Activated CD4-positive, alpha-beta T cell treated with anti-CD3 and anti-CD28 coated beads, Interleukin-2, amount 50 U/mL, for 16 hours (primary cell): ENCODE measurements at regions not wholly inside any gene's neighbourhood (a gene's known extent, or its start where the extent isn't known, plus 50 kb on each side); places are given as distances from the start of the nearest gene placed in this dataset.
"Not testable (repeated sequence)": the region's sequence is repeated elsewhere in the genome, so short reads cannot be mapped to it uniquely, and the experiment has no call there.

Source experiments
- DNase-seq: peaks from one replicate; pipeline ENCODE4 v3.0.0-alpha.2; 2020

DNA sequence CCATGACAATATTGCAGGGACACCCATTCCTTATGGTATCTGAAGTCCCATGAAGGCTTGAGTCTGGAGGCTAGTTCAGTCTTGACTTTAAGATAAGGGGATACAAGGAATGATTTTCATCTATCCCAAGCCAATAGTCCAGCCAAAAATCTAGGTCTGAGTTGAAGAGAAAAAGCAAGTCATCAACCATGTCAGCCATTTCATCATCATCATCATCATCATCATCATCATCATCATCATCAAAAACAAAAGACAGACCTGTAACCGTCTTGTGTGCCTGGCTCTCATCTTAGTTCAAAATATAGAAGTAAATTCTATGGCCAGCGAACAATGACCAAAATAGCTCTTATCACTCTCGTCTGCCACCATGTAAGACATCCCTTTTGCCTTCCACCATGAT, 59.5 kb upstream of the FAM90A26 start:
- DNase-seq, result not testable (repeated sequence)

- not testable (repeated sequence) for DNase-seq
Measured at GRCh38 chr4:9103148-9103524, 67.1 kb upstream of the FAM90A26 start.

GRCh38 chr4:9102471-9103147, 67.6 kb upstream of the FAM90A26 start:
- DNase-seq, result not testable (repeated sequence)

- not testable (repeated sequence) for DNase-seq
Measured at GRCh38 chr4:9096330-9096729, 73.9 kb upstream of the FAM90A26 start.

- not testable (repeated sequence) for DNase-seq
Measured at GRCh38 chr4:9078796-9079195, 91.4 kb upstream of the FAM90A26 start.

DNA sequence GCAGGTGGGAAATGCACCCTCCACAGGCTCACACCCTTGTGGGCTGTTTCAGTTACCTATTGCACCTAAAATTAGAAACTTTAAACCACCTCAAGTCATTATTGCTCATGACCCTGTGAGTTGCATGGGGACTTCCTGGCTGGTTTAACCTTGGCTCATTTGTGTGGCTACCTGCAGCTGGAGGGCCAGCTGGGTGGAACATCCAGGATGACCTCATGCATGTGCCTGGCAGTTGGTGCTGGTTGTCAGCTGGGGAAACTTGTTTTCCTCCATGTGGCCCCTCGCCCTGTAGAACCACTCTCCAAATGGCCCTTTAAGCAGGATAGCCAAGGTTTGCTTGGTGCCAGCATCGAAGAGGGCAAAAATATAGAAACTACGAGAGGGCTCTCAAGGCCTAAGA, 93.2 kb upstream of the FAM90A26 start:
- not testable (repeated sequence) for DNase-seq

DNA sequence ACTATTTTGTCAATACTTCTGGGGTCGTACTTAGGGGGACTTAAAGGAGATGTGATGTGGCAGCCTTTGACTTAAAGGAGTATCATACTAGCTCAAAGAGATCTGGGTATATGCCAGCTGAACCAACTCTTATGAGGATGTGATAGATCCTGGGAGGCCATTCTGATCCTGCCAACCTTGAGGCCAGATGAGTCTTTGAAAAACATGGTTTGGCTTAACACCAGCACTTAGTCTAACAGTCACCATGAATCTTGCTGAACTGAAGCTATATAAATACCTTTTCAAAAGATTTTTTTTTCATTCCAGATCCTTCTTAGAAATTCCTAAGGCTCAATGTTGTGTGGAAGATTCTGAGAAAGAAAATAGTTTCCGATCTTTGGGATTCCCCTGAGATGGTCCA, 93.7 kb upstream of the FAM90A26 start:
- DNase-seq, result not testable (repeated sequence)

DNA sequence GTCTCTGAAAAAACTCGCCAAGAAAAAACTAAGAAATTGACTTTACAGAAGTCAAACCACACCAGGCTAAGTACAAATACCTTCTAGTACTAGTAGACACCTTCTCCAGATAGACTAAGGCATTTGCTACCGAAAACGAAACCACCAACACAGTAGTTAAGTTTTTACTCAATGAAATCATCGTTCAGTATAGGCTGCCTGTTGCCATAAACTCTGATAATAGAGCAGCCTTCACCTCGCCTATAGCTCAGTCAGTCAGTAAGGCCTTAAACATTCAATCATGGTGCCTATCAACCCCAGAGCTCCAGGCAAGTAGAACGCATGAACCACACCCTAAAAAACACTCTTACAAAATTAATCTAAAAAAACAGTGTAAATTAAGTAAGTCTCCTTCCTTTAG, 96.8 kb upstream of the FAM90A26 start:
- DNase-seq, result not testable (repeated sequence)

DNA sequence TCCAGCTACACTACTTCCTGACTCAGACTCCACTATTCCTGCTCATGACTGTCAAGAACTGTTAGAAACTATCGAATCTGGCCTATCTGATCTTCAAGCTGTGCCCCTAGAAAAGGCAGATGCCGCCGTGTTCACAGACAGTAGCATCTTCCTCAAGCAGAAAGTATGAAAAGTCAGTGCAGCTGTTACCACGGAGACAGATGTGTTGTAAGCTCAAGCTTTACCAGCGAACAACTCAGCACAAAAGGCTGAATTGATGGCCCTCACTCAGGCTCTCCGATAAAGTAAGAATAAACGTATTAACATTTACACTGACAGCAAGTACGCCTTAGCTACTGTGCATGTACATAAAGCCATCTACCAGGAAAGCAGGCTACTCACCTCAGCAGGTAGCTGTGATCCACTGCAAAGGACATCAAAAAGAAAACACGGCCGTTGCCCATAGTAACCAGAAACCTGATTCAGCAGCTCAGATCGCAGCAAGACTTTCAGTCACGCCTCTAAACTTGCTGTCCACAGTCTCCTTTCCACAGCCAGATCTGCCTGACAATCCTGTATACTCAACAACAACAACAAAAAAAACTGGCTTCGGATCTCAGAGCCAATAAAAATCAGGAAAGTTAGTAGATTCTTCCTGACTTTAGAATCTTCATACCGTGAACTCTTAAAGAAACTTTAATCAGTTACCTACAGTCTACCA, 97.5 kb upstream of the FAM90A26 start:
- DNase-seq, result not testable (repeated sequence)

- DNase-seq, result not testable (repeated sequence)
Measured at GRCh38 chr4:9067923-9068322, 102.3 kb upstream of the FAM90A26 start.

- not testable (repeated sequence) for DNase-seq
Measured at GRCh38 chr4:9063612-9064011, 106.6 kb upstream of the FAM90A26 start.

DNA sequence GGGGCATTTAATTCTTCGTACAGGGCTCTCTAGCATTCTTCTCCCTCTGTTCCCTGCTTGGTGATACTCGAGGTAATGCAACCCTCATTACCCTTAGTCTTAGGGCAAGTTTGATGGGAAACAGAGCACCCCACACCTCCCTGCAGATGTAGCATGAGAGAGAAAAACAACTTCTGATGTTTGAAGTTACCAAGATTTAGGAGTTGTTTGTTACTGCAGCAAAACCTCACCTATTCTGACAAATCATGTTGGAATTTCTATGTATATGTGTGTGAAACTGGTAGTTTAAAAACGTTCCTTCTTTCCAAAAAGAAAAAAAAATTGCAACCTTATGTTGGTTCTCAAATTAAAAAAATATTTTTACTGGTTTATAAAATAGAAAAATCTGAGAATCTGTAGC, 145.3 kb upstream of the FAM90A26 start:
- DNase-seq, result not testable (repeated sequence)

- DNase-seq, result not testable (repeated sequence)
Measured at GRCh38 chr4:9009792-9010191, 138.2 kb upstream of the HMX1 start.

DNA sequence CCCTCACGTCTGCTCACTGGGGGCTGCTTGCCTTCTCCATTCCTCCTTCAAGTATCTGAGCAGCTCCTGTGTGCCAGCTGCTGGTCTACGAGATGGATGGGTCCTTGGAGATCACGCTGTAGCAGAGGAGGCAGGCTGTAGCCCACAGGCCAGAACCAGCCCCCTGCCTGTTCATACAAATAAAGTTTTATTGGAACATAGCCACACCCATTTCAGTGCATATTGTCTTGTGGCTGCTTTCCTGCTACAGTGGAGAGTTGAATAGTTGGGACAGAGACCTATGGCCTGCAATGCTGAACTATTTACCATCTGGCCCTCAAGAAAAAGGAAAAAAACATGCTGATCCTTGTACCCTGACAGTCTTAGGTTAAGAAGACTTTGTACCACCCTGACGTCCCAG, 136.8 kb upstream of the HMX1 start:
- DNase-seq, result not testable (repeated sequence)

DNA sequence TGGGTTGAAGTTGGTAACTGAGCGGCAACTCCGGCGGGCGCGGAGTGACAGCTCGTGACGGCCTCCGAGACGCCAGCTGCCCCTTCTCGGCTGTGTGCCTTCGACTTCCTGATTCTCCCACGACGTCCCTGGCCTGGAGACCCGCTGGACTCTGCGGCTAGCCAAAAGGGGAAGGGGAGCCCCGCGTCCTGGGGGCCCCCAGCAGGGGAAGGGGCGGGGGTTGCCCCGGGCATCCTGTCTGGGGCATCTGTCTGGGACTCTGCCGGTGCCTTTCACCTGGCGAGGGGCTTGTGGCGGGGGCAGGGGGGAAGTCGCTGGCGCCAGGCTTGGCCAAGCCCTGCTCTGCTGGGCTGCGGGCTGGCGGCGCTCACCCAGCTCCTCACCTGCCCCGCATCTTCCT, 129.5 kb upstream of the HMX1 start:
- not testable (repeated sequence) for DNase-seq

GRCh38 chr4:9000505-9001001, 128.9 kb upstream of the HMX1 start:
- peak; percentile 46 for DNase-seq

DNA sequence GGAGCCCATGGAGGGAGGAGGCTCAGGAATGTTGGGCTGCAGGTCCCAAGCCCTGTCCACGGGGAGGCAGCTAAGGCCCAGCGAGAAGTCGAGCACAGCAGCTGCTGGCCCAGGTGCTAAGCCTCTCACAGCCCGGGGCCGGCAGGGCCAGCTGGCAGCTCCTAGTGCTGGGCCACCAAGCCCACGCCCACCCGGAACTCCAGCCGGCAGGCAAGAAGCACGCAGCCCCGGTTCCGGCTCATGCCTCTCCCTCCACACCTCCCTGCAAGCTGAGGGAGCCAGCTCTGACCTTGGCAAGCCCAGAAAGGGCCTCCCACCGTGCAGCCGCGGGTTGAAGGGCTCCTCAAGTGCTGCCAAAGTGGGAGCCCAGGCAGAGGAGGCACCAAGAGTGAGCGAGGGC, 121.3 kb upstream of the HMX1 start:
- DNase-seq, result not testable (repeated sequence)

DNA sequence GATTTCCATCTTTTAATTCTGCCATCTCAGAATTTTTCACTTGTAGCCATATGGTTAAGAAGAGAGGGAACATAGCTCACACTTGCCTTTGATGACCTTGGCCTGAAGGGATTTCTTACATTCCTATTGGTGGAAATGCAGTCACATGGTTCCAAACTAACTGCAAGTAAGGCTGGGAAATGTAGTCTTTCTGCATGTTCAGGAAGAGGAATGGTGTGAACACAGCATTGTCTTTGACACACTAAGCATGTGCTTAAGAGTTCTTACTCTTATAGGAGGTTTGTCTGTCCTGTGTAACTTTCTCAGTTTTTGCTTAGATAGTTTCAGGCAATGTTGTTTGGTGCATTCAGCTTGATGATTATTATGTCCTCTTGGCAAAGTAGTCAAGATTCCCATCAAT, 119.8 kb upstream of the HMX1 start:
- not testable (repeated sequence) for DNase-seq

DNA sequence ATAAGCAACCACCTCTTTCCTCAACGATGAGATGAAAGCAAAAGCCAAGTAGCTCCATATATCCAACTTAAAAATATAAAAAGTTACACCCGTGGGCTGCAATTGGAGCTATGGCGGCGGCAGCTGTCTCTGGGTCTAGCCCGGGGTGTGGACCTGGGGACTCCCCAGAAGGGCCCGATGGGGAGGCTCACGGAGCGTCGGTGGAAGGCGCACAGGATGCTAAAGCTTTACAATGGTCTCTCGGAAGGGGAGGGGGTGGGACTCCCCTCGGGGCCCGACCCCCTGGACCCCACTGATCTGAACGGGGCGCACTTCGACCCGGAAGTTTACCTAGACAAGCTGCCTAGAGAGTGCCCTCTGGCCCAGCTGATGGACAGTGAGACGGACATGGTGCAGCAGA, 118.7 kb upstream of the HMX1 start:
- not testable (repeated sequence) for DNase-seq

- DNase-seq, result not testable (repeated sequence)
Measured at GRCh38 chr4:8985786-8986185, 114.1 kb upstream of the HMX1 start.

DNA sequence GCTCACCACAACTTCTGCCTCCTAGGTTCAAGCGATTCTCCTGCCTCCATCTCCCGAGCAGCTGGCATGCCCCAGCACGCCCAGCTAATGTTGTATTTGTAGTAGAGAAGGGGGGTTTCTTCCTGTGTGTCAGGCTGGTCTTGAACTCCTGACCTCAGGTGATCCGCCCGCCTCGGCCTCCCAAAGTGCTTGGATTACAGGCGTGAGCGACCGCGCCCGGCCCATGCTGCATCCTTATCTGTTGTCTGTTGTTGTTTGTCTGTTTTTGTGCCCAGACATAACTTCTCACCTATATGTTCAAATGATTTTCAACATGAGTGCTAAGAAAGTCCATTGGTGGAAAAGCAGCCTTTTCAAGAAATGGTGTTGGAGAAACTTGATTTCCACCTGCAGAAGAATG, 113.0 kb upstream of the HMX1 start:
- DNase-seq, result not testable (repeated sequence)

- DNase-seq, result not testable (repeated sequence)
Measured at GRCh38 chr4:8983921-8984320, 112.3 kb upstream of the HMX1 start.

DNA sequence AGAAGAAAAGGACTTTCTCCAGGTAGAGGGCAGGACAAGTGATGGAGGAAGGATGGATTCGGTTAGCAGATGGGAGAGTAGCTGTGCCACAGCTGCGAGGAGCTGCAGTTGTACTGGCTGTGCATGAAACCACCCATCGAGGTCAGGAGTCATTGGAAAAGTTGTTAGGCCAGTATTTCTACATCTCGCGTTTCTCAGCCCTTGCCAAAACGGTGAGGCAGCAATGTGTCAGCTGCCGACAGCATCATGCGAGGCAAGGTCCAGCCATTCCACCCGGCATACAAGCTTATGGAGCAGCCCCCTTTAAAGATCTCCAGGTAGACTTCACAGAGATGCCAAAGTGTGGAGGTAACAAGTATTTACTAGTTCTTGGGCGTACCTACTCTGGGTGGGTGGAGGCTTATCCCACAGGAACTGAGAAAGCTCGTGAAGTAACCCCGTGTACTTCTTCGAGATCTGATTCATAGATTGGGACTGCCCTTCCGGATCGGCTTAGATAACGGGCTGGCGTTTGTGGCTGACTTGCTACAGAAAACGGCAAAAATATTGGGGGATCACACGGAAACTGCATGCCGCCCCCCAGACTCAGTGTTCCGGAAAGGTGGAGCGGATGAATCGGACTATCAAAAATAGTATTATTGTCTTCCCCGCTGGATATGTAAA, 105.0 kb upstream of the HMX1 start:
- not testable (repeated sequence) for DNase-seq

DNA sequence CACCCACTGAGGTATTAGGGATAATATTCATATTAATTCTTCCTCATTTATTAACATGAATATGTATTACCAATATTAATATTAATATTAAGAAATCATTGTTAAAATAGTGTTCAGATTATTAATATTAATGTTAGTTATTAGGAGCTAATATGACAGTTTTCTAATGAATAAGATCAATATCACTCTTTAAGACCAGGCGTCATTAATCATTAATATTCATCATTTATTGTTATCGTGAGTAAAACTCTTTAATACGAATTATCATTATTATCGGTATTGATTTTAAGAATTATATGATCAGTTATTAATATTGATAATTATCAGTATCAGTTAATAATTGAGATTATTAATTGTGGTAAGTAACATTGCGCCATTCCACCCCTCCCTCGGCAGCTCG, 101.0 kb upstream of the HMX1 start:
- not testable (repeated sequence) for DNase-seq
